ENCODE measurements at regions not wholly inside any gene's neighbourhood (a gene's known extent, or its start where the extent isn't known, plus 50 kb on each side); places are given as distances from the start of the nearest gene placed in this dataset.

GRCh38 chr22:48653929-48654328 is 1173.7 kb downstream of the BRD1 start:
- TF ChIP-seq GATA3 (IDR thresholded peaks at IDR 0.05; ENCODE audit: low read depth, low read length) (no peak), GATA2 (IDR thresholded peaks at IDR 0.05; ENCODE audit: low read depth, low read length) (no peak)
